ENCODE measurements at regions not wholly inside any gene's neighbourhood (a gene's known extent, or its start where the extent isn't known, plus 50 kb on each side); places are given as distances from the start of the nearest gene placed in this dataset.

GRCh38 chr15:29477256-29477655 is 207.6 kb upstream of the NSMCE3 start:
- no peak overlapping the region for H3K4ac ChIP-seq (replicated peaks; ENCODE audit: insufficient read length, low read depth, low read length)
- ChIA-PET POLR2A (ENCODE audit: partially characterized antibody) (interaction anchor here (0.7 kb wide), 1 partner anchor 43 kb away, joined by 3 read pairs; no protein-coding TSS in a partner anchor), CTCF (ENCODE audit: partially characterized antibody) (no interaction called here)
- H2AFZ ChIP-seq (ENCODE audit: low read length): no peak overlapping the region
- H2BK5ac ChIP-seq (ENCODE audit: low read depth, low read length): no peak overlapping the region
- no peak overlapping the region for H2BK20ac ChIP-seq (ENCODE audit: low read length)
- H3K9me3 ChIP-seq (ENCODE audit: insufficient read depth in 2 of 2, low read depth in 1 of 2, low read length in 1 of 2): no peaks in the 10 kb centered on the region
- FAIRE-seq (no peak), DNase-seq (ENCODE audit: low read depth in 1 of 2, low spot score in 2 of 2) (no peak)
- H4K8ac ChIP-seq (ENCODE audit: extremely low read depth, insufficient read depth, low read length): no peak overlapping the region
- H3K4me2 ChIP-seq (ENCODE audit: insufficient read depth in 1 of 2, low read depth in 2 of 2, low read length in 2 of 2): no peak overlapping the region
- H3K79me2 ChIP-seq (ENCODE audit: control insufficient read depth in 1 of 2, insufficient read depth in 2 of 2, low read length in 2 of 2): no peaks in the 10 kb centered on the region
- H3K27me3 ChIP-seq (replicated peaks in 1 of 4; ENCODE audit: control insufficient read depth in 3 of 4, extremely low read depth in 1 of 4, insufficient read depth in 3 of 4, low read length in 3 of 4): no peaks in the 10 kb centered on the region
- H3K4me1 ChIP-seq (replicated peaks in 1 of 4; ENCODE audit: control insufficient read depth in 3 of 4, insufficient read depth in 4 of 4, low read length in 3 of 4): peaks cover 2 to 8% (median 3%) of the 10 kb centered on the region in 4 experiments; a peak in 6 of 7 replicates
- H3K9ac ChIP-seq (replicated peaks in 1 of 4; ENCODE audit: extremely low read depth in 1 of 4, low read depth in 3 of 4, low read length in 3 of 4): no peak overlapping the region
- no peak overlapping the region for H2AK5ac ChIP-seq (ENCODE audit: low read depth, low read length)
- H3K79me1 ChIP-seq (ENCODE audit: low read depth, low read length): peaks cover 2% of the 10 kb centered on the region; the same call in 1 of the 2 replicates
- no peak overlapping the region for H3K23ac ChIP-seq (ENCODE audit: insufficient read length)
- no peaks in the 10 kb centered on the region for H3K36me3 ChIP-seq (ENCODE audit: control insufficient read depth in 2 of 4, insufficient read depth in 4 of 4, low read length in 3 of 4)
- no peak overlapping the region for H4K91ac ChIP-seq (replicated peaks; ENCODE audit: insufficient read length, low read length)
- no peak overlapping the region for H3K18ac ChIP-seq (ENCODE audit: extremely low read depth, low read length)
- no peak overlapping the region for H3K27ac ChIP-seq (ENCODE audit: low read depth, low read length)
- no peak overlapping the region for H2BK12ac ChIP-seq (ENCODE audit: low read depth, low read length)
- H2BK15ac ChIP-seq (ENCODE audit: low read length): no peak overlapping the region
- H4K5ac ChIP-seq (ENCODE audit: insufficient read length, low read depth, low read length): no peak overlapping the region
- 84% methylated on average over 2 of the region's 2 CpGs; no CpG with 5 or more reads in 1 of the 2 experiments for WGBS, 2 experiments (ENCODE audit: extremely low coverage in 1 of 2, insufficient coverage in 1 of 2, insufficient read length in 1 of 2, insufficient replicate concordance in 2 of 2, low coverage in 1 of 2, low lambda C conversion rate in 2 of 2, missing lambda C conversion rate in 1 of 2)
- H2BK120ac ChIP-seq (replicated peaks; ENCODE audit: low read depth, low read length): no peak overlapping the region
- no peak overlapping the region for H3K14ac ChIP-seq (ENCODE audit: insufficient read length)
- no peak overlapping the region for H3K56ac ChIP-seq (replicated peaks; ENCODE audit: insufficient read length, low read depth, low read length)
- peaks cover 0 to 2% of the 10 kb centered on the region in 2 experiments for H4K20me1 ChIP-seq (replicated peaks in 1 of 2; ENCODE audit: control insufficient read depth in 1 of 2, insufficient read depth in 2 of 2, low read length in 2 of 2)
- no peak overlapping the region for H3K4me3 ChIP-seq (ENCODE audit: extremely low read depth in 1 of 4, insufficient read depth in 2 of 4, low read depth in 3 of 4, low read length in 4 of 4)
- H3K23me2 ChIP-seq (ENCODE audit: low read depth, low read length): no peaks in the 10 kb centered on the region
- no peak for TF ChIP-seq TBP (IDR thresholded peaks at IDR 0.05; ENCODE audit: low read depth, low read length)
- TF ChIP-seq EZH2 (IDR thresholded peaks at IDR 0.05; ENCODE audit: low read depth, low read length, severe bottlenecking): no peak
- no peak for TF ChIP-seq BCL11A (IDR thresholded peaks at IDR 0.05; ENCODE audit: low read depth in 2 of 2, low read length in 2 of 2)
- no peak for TF ChIP-seq EP300 (IDR thresholded peaks at IDR 0.05; ENCODE audit: borderline replicate concordance in 1 of 2, low read depth in 2 of 2, low read length in 2 of 2)
- no peak for TF ChIP-seq SUZ12 (IDR thresholded peaks at IDR 0.05; ENCODE audit: low read length)
- TF ChIP-seq PHF8 (conservative IDR thresholded peaks at IDR 0.05; ENCODE audit: low read depth, low read length): no peak
- TF ChIP-seq EGR1 (IDR thresholded peaks at IDR 0.05; ENCODE audit: borderline replicate concordance, low read depth, low read length): no peak
- no peak for TF ChIP-seq SP1 (IDR thresholded peaks at IDR 0.05; ENCODE audit: low read depth, low read length)
- TF ChIP-seq CBX8 (IDR thresholded peaks at IDR 0.05; ENCODE audit: borderline replicate concordance, low read depth, low read length): no peak
- no peak for TF ChIP-seq SIRT6 (IDR thresholded peaks at IDR 0.05; ENCODE audit: low read length)
- no peak for TF ChIP-seq CEBPB (IDR thresholded peaks at IDR 0.05; ENCODE audit: low read depth, low read length)
- TF ChIP-seq SIN3A (conservative IDR thresholded peaks at IDR 0.05 in 1 of 2, IDR thresholded peaks at IDR 0.05 in 1 of 2; ENCODE audit: low read depth in 1 of 2, low read length in 2 of 2): no peak
- TF ChIP-seq RBBP5 (IDR thresholded peaks at IDR 0.05; ENCODE audit: borderline replicate concordance, low read depth, low read length): no peak
- TF ChIP-seq HDAC2 (IDR thresholded peaks at IDR 0.05; ENCODE audit: borderline replicate concordance in 1 of 2, low read depth in 2 of 2, low read length in 2 of 2): no peak
- no peak for TF ChIP-seq YY1 (IDR thresholded peaks at IDR 0.05; ENCODE audit: low read depth, low read length)

All from H1 (cell line).